ENCODE measurements at regions not wholly inside any gene's neighbourhood (a gene's known extent, or its start where the extent isn't known, plus 50 kb on each side); places are given as distances from the start of the nearest gene placed in this dataset.

DNA sequence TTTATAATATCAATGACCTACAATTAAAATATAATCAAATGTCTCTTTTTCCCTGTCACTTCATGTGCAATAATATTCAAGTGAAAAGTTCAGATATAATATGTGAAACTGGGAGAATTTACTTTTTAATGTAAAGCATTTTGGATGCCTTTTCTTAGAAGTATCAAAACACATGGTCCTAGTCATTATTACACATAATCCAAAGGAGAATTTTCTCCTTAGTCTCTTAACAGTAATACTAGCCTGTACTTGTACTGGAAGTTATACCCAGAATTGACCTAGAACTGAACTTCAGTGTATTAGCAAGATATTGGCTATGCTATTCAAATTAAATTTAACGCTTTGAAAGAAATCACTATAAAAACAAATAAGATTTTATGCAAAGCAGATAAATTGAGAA is 842.6 kb upstream of the MANEA start:
- TF ChIP-seq EZH2 (optimal IDR thresholded peaks at IDR 0.05; ENCODE audit: low read depth, low read length) (no peak), CTCF (IDR thresholded peaks at IDR 0.05; ENCODE audit: low read length) (no peak), EZH2phosphoT487 (IDR thresholded peaks at IDR 0.05; ENCODE audit: low read length) (no peak)

All from MM.1S (cell line).